ENCODE measurements at regions not wholly inside any gene's neighbourhood (a gene's known extent, or its start where the extent isn't known, plus 50 kb on each side); places are given as distances from the start of the nearest gene placed in this dataset.

GRCh38 chr17:79674506-79675412, 56.0 kb upstream of the ENPP7 start:
- TF ChIP-seq ZFX (IDR thresholded peaks at IDR 0.05; ENCODE audit: borderline replicate concordance) (no peak), CTCF (IDR thresholded peaks at IDR 0.05) (no peak)
- H3K27ac ChIP-seq, result no peak overlapping the region

GRCh38 chr17:79673517-79673916, 57.2 kb upstream of the ENPP7 start:
- H3K27ac ChIP-seq, result no peak overlapping the region
- TF ChIP-seq CTCF (IDR thresholded peaks at IDR 0.05), result no peak
- no peak for TF ChIP-seq ZFX (IDR thresholded peaks at IDR 0.05; ENCODE audit: borderline replicate concordance)

GRCh38 chr17:79672496-79672895, 58.2 kb upstream of the ENPP7 start:
- TF ChIP-seq CTCF (IDR thresholded peaks at IDR 0.05) (no peak), ZFX (IDR thresholded peaks at IDR 0.05; ENCODE audit: borderline replicate concordance) (no peak)
- no peak overlapping the region for H3K27ac ChIP-seq

- TF ChIP-seq ZFX (IDR thresholded peaks at IDR 0.05; ENCODE audit: borderline replicate concordance) (no peak), CTCF (IDR thresholded peaks at IDR 0.05) (no peak)
- no peak overlapping the region for H3K27ac ChIP-seq
Measured at GRCh38 chr17:79671085-79671694, 59.6 kb upstream of the ENPP7 start.

GRCh38 chr17:79670537-79671084, 59.8 kb upstream of the RBFOX3 start:
- TF ChIP-seq CTCF (IDR thresholded peaks at IDR 0.05) (no peak), ZFX (IDR thresholded peaks at IDR 0.05; ENCODE audit: borderline replicate concordance) (no peak)
- H3K27ac ChIP-seq, result no peak overlapping the region

- TF ChIP-seq CTCF (IDR thresholded peaks at IDR 0.05) (no peak), ZFX (IDR thresholded peaks at IDR 0.05; ENCODE audit: borderline replicate concordance) (no peak)
- no peak overlapping the region for H3K27ac ChIP-seq
Measured at GRCh38 chr17:79669861-79670260, 59.0 kb upstream of the RBFOX3 start.

Data from 22Rv1 (cell line).